Gastroesophageal sphincter (tissue), 3 donors: ENCODE measurements at regions not wholly inside any gene's neighbourhood (a gene's known extent, or its start where the extent isn't known, plus 50 kb on each side); places are given as distances from the start of the nearest gene placed in this dataset.

Source experiments
- EP300 ChIP-seq: sonication (generic); formaldehyde crosslinking; IDR thresholded peaks from one replicate; pipeline ENCODE4 v1.6.1; 2017; ENCODE audit warnings: antibody characterized with exemption, mild to moderate bottlenecking
- POLR2A ChIP-seq, 2 donors: fragments of 450-650 bp; IDR thresholded peaks; one replicate each; pipeline ENCODE4 v1.6.1; 2017; ENCODE audit warnings: antibody characterized with exemption in 2 of 2, mild to moderate bottlenecking in 2 of 2, moderate library complexity in 1 of 2
- POLR2AphosphoS5 ChIP-seq: sonication (generic); formaldehyde crosslinking; IDR thresholded peaks from one replicate; pipeline ENCODE4 v1.6.1; 2017; ENCODE audit warnings: antibody characterized with exemption
- TF ChIP-seq, protein P1 (sequence below), 4 experiments: fragments of 200-600 bp in 2 of 4; fragments of 450-650 bp in 2 of 4; sonication (generic) in 1 of 4; IDR thresholded peaks; one replicate each; pipeline ENCODE4 v1.5.1; 2017 to 2019; ENCODE audit warnings: antibody characterized with exemption in 4 of 4, mild to moderate bottlenecking in 2 of 4, moderate library complexity in 2 of 4

DNA sequence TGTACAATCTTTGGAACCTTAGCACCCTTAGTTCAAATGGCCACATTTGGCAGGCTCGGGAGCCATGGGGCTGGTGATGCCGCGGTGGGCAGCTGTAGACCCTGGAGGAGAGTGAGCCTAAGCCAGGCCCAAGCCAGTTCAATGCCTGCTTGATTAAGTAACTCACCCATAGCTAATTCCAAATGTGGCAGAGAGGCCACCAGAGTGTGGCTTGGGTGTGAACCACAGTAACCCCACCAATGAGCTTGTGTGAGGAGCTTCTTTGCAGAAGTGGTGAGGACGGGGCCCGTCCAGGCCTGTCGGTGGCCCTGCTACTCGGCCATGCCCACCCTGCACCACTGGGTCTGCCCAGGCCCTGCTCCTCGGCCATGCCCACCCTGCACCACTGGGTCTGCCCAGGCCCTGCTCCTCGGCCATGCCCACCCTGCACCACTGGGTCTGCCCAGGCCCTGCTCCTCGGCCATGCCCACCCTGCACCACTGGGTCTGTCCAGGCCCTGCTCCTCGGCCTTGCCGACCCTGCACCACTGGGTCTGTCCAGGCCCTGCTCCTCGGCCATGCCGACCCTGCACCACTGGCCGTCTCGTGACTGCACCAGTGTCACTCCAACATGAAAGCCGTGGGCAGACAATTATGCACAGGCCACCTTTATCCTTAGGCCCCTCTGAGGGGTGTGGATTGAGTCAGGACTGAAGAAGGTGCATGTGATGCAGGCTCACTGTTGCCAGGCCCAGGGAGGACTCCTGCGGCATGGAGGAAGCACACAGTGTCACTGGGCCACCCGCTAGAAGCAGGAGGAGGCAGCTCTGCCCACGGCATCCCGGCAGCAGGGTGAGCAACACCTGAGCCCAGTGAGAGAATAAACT is 75.4 kb downstream of the MRPL36 start:
- TF ChIP-seq EP300 = no peak
- no peak for TF ChIP-seq POLR2A (IDR thresholded peaks at IDR 0.05)
- TF ChIP-seq, protein P1, sequence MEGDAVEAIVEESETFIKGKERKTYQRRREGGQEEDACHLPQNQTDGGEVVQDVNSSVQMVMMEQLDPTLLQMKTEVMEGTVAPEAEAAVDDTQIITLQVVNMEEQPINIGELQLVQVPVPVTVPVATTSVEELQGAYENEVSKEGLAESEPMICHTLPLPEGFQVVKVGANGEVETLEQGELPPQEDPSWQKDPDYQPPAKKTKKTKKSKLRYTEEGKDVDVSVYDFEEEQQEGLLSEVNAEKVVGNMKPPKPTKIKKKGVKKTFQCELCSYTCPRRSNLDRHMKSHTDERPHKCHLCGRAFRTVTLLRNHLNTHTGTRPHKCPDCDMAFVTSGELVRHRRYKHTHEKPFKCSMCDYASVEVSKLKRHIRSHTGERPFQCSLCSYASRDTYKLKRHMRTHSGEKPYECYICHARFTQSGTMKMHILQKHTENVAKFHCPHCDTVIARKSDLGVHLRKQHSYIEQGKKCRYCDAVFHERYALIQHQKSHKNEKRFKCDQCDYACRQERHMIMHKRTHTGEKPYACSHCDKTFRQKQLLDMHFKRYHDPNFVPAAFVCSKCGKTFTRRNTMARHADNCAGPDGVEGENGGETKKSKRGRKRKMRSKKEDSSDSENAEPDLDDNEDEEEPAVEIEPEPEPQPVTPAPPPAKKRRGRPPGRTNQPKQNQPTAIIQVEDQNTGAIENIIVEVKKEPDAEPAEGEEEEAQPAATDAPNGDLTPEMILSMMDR (IDR thresholded peaks at IDR 0.05) = no peak
- no peak for TF ChIP-seq POLR2AphosphoS5
